ENCODE measurements at regions not wholly inside any gene's neighbourhood (a gene's known extent, or its start where the extent isn't known, plus 50 kb on each side); places are given as distances from the start of the nearest gene placed in this dataset.

DNA sequence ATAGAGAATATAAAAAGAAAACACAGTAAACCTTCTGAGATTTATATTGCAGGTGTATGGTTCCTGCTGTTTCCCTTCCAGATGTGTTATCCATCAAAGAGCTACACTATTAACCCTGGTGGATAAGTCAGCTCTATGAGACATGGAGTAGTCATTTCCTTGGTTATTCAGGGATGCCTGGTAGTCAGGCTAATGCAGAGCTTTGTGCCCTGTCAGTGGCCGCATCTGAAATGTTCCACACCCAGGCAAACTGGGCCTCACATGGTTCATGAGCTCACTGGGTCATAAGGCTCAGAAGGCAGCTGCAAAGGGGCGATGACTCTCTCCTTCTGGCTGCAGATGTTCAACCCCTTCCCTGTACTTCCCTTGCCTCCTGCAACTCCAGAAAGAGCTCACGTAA lies 473.6 kb downstream of the EPHA7 start:
- DNase-seq (ENCODE audit: low spot score), result peak; percentile 87

DNA sequence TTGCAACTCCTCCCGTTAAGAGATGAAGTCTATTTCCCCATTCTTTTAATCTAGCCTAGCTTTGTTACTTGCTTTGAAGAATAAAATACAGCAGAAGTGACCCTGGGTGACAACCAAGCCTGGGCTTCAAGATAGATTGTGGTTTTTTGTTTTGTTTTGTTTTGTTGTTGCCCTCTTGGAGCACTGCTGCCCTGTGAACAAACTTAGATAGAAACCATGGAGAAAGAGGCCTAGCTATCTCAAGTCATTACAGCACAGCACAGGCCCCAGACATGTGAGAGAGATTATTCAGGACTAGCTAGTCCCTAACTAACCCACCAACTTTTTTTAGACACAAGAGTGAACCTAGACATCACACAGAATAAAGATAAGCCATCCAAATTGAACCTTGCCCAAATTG lies 475.2 kb downstream of the EPHA7 start:
- DNase-seq (ENCODE audit: low spot score), result no peak

DNA sequence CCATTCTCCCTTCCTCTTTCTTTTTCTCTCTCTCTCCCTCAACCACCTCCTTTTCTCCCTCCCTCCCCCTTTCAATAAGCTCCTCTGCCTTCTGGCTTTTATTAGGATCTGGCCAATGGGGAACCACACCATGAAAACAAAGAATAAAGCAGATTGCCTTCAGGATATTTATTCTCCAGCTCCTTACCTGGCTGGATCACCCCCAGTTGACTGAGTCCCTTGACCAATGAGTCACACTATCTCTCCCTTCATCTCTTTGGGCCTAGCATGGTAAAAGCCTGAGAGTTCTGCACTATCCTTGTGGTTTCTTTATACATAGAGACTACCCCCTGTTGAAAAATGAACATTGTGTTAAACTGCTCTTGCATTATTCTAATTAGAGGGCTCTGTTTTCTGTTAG lies 476.8 kb downstream of the EPHA7 start:
- no peak for DNase-seq (ENCODE audit: low spot score)

DNA sequence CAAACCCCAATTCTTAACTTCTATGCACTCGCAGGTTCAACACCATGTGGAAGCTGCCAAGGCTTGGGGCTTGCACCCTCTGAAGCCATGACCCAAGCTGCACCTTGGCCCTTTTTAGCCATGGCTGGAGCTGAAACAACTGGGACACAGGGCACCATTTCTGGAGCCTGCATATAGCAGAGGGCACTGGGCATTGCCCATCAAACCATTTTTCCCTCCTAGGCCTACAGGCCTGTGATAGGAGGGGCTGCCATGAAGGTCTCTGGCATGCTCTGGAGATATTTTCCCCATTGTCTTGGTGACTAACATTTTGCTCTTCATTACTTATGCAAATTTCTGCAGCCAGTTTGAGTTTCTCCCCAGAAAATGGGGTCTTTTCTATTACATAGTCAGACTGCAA lies 484.7 kb downstream of the EPHA7 start:
- no peak for DNase-seq (ENCODE audit: low spot score)

DNA sequence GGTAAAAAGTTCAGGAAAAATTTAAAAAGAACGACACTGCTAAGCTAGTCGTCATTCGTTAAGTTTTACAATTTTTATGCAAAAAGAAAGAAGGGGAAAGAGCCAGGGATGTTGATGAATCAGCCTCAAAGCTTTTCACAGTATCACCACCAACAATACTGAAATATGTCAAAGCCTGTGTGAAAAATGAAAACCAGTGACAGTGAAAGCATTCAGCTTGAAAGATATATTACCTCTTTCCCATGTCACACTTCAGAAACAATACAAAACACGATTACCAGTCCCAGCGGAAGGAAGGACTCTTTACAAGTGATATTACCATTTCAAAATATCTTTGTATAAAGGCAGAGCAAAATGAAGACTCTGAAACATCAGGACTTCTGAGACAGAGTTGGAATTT lies 489.2 kb downstream of the EPHA7 start:
- DNase-seq (ENCODE audit: low spot score), result no peak

DNA sequence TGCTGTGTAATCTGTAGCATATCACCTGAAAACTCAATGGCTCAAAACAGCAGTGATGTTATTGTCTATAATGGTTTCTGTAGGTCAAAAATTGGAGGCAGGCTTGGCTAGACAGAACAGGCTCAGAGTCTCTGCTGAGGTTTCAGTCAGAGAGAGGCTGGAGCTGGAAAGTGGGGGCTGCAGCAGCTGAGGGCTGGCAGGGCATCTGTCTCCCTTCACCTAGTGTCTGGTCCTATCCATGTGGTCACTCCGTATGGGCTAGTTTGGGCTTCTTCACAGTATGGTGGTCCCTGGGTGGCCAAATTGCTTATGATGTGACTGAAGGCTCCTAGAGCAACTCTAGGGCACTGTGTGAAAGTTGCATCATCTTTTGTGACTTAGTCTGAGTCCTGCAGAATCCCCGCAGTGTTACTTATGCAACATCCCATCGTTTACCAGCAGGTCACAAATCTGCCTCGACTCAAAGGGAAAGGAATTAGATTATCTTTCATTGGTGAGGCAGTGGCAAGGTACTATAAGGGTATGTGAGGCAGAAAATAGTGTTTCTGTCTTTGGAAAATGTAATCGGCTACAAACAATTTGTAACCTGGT lies 497.0 kb downstream of the EPHA7 start:
- peak; percentile 4 for DNase-seq (ENCODE audit: low spot score)

DNA sequence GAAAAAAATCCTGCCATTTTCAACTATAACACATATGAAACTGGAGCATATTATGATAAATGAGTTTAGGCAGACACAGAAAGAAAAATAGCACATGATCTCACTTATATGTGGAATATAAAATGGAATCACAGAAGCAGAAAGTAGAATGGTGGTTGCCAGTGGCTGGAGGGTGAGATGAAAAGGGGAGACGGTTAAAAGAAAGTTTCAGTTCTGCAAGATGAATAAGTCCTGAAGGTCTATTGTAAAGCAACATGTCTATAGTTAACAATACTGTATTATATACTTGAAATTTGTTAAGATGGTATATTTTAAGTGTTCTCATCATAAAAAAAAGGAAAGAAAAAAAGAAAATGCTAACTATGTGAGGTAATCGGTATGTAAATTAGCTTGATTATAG lies 503.9 kb downstream of the EPHA7 start:
- DNase-seq (ENCODE audit: low spot score), result no peak

DNA sequence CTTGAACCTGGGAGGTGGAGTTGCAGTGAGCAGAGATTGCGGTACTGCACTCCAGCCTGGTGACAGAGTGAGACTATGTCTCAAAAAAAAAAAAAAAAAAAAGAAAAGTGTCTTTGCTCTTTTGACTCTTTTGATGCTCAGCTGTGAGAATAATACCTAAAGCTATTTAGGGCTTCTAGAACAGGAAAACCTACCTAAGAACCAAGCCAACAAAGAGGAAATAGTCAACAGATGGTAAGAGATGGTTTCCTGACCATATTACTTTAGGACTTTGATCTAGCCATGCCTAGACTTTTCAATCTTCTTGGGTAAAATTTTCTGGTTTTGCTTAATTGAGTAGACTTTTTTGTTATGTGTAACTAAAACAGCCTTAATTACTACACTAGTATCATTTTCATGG lies 508.1 kb downstream of the EPHA7 start:
- DNase-seq (ENCODE audit: low spot score), result no peak

DNA sequence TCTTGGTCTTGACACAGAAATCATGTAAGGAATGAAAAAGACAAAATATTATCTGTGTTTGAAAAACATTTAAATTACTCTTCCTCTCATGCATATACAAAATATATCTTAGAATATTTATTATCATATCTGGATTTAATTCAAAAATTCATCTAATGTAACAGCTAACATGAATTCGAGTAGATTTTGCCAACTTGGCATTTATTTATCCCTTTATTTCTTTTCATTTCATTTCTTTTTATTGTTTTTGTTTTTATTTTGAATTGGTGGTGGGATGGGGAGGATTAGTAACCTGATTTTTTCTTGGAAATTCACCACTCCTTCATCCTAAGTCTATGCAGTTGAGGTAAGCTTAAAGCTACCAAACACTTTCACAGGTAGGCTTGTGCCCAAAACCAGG lies 508.7 kb downstream of the EPHA7 start:
- no peak for DNase-seq (ENCODE audit: low spot score)

DNA sequence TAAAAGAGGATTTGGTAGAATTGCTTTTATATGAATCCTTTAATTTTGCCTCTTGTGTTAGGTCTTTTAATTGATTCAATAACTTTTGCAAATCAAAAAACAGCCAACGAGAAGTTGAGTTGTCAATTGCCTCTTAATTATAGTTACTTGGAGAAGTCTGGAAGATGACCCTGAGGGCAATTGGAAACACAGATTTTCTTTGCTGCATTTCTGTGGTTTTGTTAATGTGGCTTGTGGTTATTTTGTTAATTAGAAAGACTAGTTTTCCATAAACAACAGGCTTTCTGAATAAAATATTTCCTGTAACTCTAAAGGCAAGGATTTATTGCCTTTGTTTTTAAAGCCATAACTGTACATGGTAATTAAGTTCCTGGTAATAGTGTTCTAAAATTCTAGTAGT lies 513.0 kb downstream of the EPHA7 start:
- DNase-seq (ENCODE audit: low spot score), result no peak

DNA sequence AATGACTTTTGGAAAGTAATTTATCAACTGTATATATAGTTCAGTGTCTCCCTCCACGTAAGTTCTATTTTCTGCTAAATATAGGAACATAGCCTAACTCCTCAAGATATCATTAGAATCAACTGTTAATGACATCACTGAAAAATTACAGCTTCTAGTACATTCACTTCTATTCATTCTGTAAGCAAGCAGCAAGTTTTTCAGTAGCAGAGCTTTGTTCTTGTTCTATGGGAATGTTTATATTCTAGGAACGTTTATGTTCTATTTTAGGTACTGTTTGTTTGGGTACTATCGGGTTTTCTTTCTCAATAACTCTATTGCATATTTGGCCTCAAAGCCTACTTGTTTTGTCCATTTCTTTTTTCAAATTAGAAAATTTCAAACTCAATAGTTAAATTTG lies 525.6 kb downstream of the EPHA7 start:
- no peak for DNase-seq (ENCODE audit: low spot score)

DNA sequence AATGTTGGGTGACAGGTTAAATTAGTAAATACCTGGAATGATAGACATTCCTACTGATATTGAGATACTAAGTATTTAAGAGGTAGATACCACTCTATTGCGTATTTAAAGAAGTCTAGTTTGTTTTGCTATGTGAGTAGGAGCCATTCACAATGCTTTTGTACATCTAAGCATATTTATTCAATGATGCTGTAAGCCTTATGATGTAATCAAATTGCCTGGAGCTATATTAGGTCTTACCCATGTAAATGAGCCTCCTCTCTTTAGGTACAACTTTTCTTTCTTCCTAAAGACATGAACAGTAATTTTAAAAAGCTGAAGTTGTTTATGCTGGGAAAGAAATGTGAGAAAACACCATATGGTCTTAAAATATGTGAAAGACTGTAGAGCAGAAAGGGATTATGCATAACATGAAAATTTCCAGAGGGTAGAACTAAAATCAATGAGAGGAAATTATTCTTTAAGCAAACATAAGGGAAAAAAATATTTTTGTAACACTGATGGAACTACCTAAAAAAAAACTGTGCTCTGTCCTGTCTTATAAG lies 526.7 kb downstream of the EPHA7 start:
- no peak for DNase-seq (ENCODE audit: low spot score)

DNA sequence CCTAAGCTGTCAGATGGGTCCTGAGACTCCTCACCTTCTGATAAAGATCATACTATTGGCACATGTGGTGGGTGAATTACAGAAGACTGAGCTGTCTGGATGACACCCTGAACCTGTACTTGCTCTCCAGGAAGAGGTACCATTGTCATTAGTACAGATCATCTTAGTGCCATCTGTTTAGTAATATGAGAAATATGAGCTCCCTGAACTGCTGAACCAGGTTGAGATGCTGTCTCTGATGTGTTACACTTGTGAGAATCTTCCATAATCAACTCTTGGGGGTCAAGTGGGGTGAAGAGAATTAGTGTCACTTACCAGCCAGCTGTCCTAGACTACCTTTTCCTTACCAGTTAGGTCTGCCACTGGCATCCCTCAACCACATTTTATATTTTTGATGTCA lies 531.0 kb downstream of the EPHA7 start:
- DNase-seq (ENCODE audit: low spot score), result no peak

DNA sequence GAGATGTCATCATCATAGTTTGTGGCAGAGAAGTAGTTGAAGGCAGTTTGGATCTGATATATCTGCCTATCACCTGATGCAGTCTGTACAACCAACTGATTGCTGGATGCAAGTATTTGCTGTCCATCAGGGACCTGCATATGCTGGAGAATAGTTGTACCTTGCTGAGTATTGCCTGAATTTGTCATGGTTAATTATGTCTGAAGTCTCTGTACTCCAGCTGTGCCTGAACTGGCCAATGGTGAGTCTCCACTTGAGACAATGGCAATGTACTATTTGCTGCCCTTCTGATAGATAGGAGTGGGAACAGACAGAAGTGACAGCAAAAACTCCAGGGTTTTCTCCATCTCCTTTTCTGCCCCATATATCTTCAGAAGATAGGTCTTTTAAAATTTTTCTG lies 531.5 kb downstream of the EPHA7 start:
- no peak for DNase-seq (ENCODE audit: low spot score)

DNA sequence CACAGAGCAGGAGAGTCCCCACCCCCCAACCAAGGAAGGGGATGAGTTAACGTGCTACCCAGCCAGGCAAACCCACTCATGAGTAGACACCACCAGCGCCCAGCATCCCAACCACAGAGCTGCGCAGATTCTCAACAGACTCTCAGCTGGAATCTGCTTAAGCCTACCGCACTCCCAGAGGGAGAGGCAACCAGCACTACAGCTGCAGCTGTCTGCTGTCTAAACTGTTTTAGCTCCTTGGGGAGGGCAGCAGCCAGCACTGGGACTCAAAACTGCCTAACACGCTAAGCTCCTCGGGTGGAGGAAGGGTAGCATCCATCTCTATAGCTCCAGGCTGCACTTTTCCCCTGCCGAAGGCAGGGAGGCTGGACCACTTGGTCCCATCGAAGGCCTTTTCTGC lies 539.8 kb downstream of the EPHA7 start:
- no peak for DNase-seq (ENCODE audit: low spot score)

DNA sequence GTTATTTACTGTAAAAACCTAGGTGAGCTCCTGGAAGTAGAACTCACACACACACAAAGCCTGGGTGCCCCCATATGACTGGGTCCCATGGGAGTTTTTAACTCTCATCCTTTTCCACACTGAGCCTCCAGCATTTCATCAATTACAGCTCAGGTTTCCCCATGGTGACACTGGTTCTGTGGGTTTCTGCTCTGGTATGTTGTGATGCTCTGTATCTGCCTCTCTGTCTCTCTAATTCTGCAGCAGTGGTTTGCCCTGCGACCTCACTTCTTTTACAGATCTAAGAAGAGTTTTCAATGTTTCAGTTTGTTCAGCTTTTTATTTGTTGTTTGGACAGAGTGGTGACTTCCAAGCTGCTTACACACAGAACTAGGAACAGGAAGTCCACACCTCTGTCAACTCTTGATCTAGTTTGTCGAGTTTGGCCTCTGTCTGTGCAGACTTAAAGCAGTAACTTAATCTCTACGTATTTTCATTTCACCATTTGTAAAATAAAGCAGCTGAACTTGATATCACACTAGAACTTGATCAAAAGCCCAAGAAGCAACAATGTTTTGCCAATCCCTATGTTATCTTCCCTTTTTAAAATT lies 554.3 kb downstream of the EPHA7 start:
- DNase-seq (ENCODE audit: low spot score), result no peak

DNA sequence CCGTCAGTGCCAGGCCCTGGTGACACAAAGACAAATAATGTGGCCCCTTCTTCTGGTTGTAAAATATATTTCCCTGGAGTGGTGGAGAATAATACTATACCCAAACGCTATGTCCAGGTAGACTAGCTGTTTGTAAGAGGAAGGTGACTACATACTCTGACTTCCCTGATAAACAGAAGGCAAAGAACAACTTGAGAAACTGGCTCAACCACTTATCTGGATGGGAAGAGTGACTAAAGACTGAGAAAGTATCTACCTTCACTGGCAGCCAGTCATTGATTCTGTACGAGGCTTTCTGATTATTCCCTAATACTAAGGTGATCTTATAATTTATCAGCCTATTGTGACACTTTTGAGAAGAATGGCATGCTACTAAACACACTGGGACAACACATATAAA lies 569.7 kb downstream of the EPHA7 start:
- DNase-seq (ENCODE audit: low spot score), result no peak

DNA sequence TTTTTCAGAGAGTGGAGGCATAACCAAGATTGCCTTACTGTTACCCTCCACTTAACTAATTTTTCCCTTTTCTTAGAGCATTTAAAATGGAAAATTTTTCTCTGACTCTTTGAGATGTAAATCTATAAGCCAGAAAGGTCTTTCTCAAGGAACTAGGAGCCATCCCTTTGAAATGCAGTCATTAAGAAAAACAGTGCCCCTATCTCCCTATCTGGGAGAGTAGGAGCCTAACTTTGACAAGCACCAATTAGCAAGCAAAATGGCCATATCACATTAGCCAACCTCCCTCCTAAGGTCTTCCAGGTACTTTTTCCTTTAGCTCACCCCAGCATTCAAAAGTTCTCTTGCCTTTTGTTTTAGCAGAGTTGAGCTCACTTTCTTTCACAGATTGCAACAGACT lies 570.5 kb downstream of the EPHA7 start:
- DNase-seq (ENCODE audit: low spot score), result no peak

DNA sequence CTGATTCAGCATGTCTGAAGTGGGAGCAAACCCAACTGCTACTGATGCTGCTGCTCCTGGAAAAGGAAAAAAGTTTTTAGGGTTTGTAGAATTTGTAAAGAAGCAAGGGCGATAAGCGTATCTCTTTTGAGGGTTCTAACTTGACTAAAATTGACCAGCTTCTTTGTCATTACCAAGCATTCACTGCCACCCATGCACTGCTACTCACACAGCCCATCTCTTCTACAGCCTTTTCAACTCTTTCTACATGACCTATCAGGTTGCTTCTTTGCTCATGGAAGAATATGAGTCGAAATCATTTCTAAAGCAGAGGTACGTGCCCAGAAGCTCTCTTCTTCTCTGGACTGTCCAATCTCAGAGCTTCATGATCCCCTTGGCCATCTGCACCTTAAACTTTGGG lies 570.9 kb downstream of the EPHA7 start:
- DNase-seq (ENCODE audit: low spot score), result no peak

DNA sequence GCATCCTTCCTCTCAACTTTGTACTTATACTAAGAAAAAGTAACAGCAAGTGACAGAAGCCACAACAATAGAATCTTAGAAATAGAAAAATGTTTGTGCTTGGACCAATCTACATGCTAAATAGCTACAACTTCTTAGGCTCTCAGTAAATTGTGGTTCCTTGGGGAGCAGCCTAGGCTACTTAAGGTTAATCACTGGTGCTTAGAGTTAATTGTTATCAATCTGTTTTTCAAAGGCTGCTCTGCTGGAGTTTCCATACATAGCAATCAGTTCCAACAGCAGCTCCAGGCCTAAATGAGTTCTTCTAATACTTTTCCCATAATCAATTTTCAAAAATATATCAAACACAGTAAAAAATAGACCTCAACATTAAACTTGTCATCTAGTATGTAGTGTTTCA lies 571.4 kb downstream of the EPHA7 start:
- DNase-seq (ENCODE audit: low spot score), result no peak

DNA sequence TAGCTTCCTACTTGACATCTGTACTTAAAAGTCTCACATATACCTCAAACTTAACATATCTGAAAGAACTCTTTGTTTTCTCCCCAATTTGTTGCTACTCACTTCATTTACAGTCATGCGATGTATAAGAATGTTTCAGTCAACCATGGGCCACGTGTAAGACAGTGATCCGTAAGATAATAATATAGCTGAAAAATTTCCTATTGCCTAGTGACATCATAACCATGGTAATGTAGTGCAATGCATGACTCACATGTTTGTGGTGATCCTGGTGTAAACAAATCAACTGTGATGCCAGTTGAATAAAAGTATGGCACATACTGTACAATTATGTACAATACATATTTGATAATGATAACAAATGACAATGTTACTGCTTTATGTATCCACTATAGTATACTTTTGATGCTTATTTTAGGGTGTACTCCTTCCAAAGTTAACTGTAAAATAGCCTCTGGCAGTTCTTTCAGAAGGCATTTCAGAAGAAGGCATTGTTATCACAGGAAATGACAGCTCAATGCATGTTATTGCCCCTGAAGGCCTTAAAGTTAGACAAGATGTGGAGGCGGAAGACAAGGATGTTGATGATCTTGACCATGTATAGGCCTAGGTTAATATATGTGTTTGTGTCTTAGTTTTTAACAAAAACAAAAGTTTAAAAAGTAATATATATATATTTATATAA lies 579.0 kb downstream of the EPHA7 start:
- DNase-seq (ENCODE audit: low spot score), result no peak

DNA sequence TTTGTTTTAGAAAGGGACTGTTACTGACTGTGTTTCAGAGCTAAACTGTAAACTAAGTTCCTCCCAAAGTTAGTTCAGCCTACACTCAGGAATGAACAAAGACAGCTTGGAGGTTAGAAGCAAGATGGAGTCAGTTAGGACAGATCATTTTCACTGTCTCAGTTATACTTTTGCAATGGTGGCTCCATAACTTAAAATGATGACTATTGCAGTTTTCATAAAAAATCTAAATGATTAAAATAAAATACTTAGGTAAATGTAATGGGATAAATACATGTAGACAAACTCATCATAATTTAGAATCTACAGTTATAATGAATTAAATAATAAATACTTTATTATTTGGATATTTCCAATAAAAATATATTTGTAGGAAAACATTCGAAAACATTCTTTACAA lies 590.6 kb downstream of the EPHA7 start:
- no peak for DNase-seq (ENCODE audit: low spot score)

DNA sequence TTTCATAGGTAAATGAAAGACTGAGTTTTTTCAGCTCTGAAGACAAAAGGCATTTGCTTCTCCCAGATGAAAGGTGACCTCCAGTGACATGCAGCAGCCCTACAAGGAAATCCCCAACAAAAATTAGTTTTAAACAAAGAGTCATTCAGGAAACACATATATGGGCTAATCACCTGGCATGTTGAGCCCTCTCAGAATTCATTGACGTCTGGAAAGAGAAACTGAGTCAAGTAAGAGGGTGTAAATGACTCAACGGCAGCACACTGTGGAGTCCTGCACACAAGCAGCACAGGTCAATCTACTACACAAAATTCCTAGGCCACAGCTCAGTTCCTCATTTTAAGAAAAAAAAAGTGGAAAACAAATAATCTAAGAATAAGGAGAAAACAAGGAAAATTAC lies 592.3 kb downstream of the EPHA7 start:
- DNase-seq (ENCODE audit: low spot score), result no peak

DNA sequence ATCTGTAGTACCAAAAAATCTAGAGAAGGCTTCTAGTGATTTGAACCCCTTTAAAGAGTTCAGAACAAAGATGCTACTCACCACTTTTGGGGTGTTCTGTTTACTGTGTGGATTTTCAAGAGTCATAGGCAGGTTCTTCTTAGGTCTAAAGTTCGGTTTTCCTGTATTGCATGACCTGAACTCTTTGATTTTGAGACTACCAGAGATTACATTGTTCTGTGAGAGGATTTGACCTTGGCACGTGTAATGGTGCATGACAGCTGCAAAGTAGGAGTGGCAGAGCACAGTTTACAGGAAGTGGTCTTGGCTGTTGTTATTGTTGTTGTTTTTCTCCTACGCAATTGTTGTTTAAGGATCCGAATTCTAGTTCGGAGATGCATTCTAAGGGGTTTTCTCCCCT lies 592.7 kb downstream of the EPHA7 start:
- no peak for DNase-seq (ENCODE audit: low spot score)
